ENCODE measurements at regions not wholly inside any gene's neighbourhood (a gene's known extent, or its start where the extent isn't known, plus 50 kb on each side); places are given as distances from the start of the nearest gene placed in this dataset.

- DNase-seq (ENCODE audit: low read depth): no peak
- TF ChIP-seq CTCF (IDR thresholded peaks at IDR 0.05; ENCODE audit: insufficient read depth, low read depth, low read length): no peak
- no peak overlapping the region for H3K4me3 ChIP-seq (ENCODE audit: low read depth, low read length)
Observed at GRCh38 chr5:125750147-125750860, 672.9 kb upstream of the GRAMD2B start.

DNA sequence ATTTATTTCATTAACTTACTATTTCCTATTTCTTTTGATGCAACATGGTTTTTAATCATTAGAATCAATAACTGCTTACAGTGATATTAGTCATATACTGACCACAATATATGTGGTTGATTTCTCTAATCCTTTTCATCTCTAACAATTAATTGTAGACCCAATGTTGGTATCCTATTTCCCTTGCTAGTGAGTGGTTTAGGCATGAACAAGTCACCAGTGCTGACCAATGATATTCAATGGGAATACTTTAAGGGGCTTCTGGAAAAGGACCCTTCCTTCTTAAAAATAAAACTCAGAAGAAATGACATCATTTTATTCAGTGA is 672.4 kb upstream of the GRAMD2B start:
- DNase-seq (ENCODE audit: low read depth): no peak
- no peak for TF ChIP-seq CTCF (IDR thresholded peaks at IDR 0.05; ENCODE audit: insufficient read depth, low read depth, low read length)
- no peak overlapping the region for H3K4me3 ChIP-seq (ENCODE audit: low read depth, low read length)

GRCh38 chr5:125756456-125756855 is 666.8 kb upstream of the GRAMD2B start:
- H3K4me3 ChIP-seq (ENCODE audit: low read depth, low read length): no peak overlapping the region
- no peak for TF ChIP-seq CTCF (IDR thresholded peaks at IDR 0.05; ENCODE audit: insufficient read depth, low read depth, low read length)
- DNase-seq (ENCODE audit: low read depth): no peak

DNA sequence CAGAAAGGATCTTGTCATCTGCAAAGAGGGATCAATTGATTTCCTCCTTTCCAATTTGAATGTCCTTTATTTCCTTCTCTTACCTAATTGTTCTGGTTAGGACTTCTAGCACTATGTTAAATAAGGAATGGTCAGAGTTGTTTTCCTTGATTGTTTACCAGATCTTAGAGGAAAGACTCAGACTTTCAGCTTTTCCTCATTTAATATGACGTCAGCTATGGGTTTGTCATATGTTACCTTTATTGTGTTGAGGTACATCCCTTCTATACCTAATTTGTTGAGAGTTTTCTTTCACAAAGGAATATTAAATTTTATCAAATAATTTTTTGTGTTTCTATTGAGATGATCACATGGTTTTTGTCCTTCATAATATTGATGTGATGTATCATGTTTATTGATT is 656.5 kb upstream of the GRAMD2B start:
- TF ChIP-seq CTCF (IDR thresholded peaks at IDR 0.05; ENCODE audit: insufficient read depth, low read depth, low read length): no peak
- no peak for DNase-seq (ENCODE audit: low read depth)
- no peak overlapping the region for H3K4me3 ChIP-seq (ENCODE audit: low read depth, low read length)

GRCh38 chr5:125775896-125776295 is 647.3 kb upstream of the GRAMD2B start:
- H3K4me3 ChIP-seq (ENCODE audit: low read depth, low read length): no peak overlapping the region
- TF ChIP-seq CTCF (IDR thresholded peaks at IDR 0.05; ENCODE audit: insufficient read depth, low read depth, low read length): no peak
- no peak for DNase-seq (ENCODE audit: low read depth)

DNA sequence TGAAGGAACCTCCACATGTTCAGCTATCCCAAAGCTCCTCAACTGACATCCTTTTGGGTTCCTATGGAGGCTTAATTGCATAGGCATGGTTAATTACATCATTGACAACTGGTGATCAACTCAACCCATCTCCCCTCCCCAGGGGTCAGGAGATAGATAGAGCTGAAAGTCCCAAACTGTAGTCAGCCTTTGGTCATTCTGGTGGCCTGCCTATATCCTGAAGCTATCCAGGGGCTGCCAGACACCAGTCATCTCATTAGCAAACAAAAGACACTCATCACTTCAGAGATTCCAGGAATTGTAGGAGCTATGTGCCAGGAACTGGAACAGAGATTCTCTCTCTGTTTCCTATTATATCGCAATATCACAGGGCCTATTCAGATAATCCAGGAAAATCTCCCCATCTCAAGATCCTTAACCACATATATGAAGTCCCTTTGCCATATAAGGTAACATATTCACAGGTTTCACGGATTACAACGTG is 646.5 kb upstream of the GRAMD2B start:
- no peak overlapping the region for H3K4me3 ChIP-seq (ENCODE audit: low read depth, low read length)
- no peak for TF ChIP-seq CTCF (IDR thresholded peaks at IDR 0.05; ENCODE audit: insufficient read depth, low read depth, low read length)
- DNase-seq (ENCODE audit: low read depth): no peak

DNA sequence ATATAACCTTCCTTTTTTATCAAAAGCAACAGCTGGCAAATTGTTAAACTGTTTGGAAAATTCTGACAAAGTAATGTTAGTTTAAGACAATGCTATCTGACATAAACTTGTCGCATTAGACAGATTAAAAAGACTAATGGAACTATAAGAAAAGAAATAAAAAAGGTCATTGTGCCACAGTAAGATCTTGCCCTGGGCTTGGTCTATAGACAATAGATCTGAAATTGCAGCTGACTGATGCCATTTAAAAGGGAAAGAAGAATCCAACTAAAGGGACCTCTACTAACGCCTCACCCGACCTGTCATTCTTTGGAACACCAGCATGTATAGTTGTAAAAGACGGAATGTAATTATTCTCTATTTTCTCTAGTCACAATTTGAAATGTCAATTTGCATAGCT is 644.4 kb upstream of the GRAMD2B start:
- TF ChIP-seq CTCF (IDR thresholded peaks at IDR 0.05; ENCODE audit: insufficient read depth, low read depth, low read length): no peak
- no peak overlapping the region for H3K4me3 ChIP-seq (ENCODE audit: low read depth, low read length)
- no peak for DNase-seq (ENCODE audit: low read depth)

All from fibroblast of villous mesenchyme (primary cell).